Glomerular endothelial cell (primary cell): ENCODE measurements at regions not wholly inside any gene's neighbourhood (a gene's known extent, or its start where the extent isn't known, plus 50 kb on each side); places are given as distances from the start of the nearest gene placed in this dataset.

Experiments used
- DNase-seq: peaks from one replicate; pipeline ENCODE4 v3.0.0-alpha.2; 2011; ENCODE audit warnings: low read depth, low spot score; ENCODE audit errors: extremely low read depth

DNA sequence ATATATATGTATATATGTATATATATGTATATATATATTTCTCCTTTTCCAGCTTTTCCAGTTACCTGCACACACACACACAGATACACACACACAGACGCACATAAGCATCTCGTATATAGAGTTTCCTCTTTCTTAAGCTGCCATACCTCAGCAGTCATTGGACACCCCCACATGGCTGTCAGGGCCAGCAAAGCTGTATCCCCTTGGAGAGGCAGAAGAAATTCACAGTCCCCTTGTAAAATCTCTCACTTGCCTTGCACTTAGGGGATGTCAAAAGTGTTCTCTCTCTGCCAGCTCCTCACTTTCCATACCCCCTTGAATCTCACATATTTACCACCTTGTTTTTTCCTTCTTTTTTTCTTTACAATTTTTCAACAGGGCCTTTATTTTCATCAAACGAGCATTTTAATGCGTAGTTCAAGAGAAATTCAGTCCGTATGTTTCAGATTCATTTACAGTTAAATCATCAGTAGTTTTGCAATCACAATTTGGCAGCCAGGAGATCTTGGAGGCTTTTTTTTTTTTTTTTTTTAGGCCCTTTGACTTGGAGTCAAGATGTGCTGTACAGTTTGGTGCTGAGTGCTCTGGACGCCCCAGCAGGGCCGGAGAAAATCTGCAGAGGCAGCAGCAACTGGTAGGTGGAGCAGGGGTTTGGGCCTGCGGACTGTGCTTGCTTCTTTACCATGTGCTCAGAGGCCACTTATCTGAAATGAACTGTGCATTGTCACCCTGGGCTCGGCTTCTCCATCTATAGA lies 244.9 kb upstream of the KLF4 start:
- no peak for DNase-seq

DNA sequence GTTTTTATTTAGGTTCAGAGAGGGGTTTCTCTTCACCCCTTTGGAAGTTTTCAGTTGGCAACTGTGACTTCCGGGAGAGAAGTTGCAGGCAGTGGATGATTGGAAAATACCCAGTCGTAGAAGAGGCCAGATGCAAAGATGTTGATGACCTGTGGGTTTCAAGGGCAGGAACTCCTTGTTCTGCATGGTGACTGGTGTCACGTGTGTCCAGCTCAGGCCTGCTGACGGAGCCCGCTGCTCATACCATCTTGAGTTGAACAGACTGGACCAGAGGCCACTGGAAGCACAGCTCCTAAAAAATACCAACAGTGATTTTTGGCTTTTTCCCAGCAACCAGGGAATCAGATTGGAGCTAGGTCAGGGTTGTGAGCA lies 243.9 kb upstream of the KLF4 start:
- no peak for DNase-seq

DNA sequence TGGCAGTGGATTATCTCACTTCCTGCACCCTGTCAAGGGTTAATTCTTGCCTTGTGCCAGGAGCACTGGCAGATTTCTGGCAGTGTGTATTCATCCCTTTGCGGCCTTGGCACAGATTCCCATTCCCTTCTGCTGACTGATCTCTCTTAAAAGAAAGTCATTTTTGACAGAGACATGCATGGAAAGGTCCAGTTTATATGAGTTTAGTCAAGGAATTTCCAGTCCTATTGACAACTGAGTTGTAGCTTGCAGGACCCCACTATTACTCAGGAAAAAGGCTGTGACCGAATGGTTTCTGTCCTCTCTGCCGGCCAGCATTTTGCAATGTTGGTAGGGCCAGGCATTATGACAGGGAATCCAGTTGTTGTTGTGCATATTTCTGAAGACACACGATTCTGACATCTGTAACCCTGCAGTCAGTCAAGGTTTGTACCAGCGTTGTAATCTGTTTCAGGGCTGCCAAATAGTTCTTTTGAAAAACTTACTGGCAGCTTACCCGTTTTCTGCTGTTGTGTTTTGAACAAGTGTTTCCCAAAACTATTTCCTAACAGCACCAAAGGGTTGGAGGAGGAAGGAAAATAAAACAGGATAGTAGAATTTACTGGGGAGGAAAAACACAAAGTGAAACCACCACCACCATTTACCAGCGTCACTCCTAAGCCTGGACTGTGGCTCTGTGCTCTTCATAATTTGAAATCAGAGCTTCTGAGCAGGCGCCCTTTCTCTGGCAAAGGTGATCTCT lies 243.4 kb upstream of the KLF4 start:
- DNase-seq, result no peak

DNA sequence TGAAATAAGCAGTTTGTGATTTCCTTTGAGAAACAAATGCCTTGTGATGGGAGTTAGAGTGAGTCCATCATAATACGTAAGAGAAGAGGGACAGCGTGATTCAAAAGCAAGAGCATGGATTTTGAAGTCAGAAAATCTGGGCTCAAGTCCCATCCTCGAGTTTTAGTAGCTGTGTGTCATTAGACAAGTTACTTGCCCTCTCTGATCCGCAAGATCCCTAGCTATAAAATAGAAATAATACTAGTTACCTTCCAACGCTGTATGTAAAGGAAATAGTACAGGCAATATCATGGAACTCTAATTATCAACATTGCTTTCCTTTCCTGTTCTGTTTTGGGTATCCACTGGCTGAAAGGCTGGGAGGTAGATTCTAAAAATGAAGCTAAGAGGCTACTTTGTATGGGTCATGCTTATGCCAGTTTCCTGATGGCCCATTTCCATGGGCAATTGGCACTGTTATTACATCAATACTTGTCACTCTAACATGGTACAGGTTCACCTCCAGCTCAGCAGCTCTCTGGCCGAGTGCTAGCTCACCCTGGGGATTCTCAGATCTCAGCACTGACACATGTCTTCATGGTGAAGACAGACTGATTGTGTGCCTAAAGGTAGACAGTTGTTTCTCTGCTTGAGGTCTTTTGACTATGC lies 241.7 kb upstream of the KLF4 start:
- DNase-seq, result no peak

DNA sequence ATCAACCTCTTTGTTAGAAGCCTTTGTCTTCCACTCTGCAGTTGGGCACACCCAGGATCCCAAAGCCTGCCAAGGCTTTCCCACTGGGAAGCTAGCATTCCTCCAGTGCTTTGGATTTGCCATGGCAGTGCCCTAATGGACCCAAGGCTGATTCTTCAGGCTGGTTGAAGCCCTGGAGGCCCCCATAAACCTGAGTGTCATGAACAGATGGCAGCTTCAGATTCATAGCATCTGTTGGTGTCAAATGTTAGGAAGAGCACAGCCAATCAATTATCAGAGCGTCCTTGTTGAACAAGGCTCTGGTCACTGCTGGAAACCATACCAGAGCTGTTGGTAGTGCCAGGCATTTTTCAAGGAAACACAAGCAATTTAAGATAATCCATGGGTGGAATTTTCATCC lies 241.1 kb upstream of the KLF4 start:
- no peak for DNase-seq

DNA sequence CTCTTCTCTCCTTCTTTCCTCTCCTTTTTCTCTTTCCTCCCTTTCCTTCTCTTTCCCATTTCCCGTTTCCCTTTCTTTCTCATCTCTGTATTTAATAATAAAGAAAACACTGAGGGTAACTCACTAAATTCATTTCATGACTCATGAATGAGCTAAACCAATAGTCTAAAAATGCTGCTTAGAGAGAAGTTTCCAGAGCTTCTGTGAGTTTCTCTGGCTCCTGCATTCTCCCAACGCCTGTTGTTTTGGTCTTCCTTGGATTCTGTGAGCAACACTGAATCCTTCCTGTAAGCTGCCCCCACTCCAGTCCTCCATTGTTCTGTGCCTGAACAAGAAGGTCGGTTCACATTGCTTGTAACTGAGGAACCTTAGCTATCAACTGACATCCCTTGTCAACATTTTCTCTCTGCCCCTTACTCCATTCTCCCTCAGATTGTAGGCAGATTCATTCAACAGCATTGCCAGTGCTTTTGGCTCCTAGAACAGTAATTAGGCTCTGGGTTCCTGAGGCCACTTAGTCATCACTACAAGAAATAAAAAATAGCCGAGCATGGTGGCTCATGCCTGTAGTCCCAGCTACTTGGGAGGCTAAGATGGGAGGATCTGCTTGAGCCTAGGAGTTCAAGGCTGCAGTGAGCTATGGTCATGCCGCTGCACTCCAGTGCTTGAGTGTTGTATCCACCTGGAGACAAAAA lies 237.7 kb upstream of the KLF4 start:
- DNase-seq, result no peak

DNA sequence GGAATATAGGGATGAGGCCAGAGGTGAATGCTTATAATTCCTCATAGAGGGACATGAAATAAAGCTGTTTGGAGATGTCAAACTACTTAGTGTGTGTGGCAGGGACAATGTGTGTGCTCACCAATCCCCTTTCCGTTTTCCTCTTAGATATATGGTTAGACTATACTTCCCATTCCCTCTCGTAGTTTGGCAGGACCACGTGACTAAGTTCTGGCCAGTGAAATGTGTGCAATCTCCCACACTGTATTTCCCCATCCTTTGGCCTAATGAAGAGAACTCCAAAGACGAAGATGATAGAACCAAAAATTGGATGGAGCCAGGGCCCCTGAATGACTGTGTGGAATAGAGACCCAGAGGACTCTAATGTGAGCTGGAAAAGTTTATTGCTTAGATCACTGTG lies 233.4 kb upstream of the KLF4 start:
- DNase-seq, result no peak

DNA sequence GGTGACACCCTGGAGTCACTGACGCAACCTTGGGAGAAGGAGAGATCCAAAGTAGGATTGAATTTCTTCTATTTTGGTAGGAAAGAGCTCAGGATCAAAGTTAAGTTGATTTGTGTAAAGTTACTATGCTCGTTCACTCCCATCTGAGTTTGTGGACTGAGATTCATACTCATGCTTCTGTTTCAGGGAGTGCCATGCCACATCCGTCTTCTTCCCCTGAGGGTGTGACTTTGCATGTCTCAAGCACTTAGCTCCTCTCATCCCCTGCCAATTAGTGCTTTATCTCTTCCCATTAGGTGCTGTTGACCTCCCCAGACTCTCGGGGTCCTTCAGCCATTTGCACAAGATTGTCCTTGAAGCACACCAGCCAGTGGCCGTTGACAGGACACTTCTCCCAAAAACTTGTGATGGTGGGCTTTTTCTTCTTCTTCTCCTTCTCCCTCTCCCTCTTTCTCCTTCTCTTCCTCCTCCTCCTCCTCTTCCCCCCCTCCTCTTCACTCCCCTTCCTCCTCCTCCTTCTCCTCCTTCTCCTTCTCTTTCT lies 232.2 kb upstream of the KLF4 start:
- no peak for DNase-seq

DNA sequence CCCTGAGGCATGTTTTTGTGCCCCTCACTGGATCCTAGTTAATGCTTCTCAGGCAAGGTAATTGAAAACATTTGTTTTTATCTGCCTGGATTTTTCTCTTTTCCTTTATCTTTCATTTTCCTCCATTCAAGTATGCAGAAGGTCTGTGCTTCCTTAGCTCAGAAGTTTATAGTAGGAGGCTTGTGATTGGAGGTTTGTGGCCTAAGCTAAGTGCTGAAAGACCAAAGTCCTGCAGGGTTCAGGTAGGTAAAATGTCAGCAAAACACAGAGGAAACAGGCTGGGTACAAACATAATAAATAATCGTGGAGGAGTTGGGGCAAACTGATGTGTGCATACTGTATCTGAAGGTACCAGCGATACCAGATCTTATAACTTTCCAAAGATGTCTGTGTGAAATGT lies 230.9 kb upstream of the KLF4 start:
- no peak for DNase-seq

DNA sequence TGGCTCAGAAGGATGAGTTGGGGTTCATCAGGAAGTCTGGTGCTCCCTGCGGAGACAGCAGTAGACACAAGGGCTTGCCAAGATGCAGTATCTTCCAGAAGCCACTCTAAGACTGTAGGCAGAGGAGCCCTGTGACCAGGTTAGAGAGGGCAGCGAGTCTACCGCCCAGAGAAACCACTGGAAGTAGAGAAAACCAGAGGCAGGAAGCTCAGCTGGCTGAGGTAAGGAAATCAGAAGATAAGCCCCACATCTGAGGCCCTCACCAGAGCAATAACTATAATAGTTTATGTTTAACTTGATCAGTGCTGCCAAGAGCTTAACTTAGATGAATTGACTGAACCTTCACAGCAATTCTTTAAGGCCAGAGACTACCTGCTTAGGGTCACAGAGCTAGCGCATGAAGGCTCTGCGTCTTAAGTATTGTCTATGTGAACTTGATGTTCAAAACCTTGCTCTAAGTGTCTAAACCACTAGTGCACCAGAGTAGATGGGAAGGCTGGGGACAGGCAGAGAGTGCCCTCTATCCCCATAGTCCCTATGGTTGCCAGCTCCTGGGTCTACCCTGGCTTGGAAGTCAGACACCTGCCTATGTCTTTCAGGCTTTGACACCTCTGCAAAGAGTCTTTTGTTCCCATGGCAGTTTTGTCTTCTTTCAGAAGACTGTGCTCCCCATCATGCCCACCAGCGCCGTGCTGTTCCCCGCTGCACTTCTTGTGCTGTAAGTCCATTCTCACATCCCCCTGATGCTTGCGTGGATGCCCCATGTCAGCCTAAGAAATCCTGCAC lies 228.2 kb upstream of the KLF4 start:
- DNase-seq, result no peak

DNA sequence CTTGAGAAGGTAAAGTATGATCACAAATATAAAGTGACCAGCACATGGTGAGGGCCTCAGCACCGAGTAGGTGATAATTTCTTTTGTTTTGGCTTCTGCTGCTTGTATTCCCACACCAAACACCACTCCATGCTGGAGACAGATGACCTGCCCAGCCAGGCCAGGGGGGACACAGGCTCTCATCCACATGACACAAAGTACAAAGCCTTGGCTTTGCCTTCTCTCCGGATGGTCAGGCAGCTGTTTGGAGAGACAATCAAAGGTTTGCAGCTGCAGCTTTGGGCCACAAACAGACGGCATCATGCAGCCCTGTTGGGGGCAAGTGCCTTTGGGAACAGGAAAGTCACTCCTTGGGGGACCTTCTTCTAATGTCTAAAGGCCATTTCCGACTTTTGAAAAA lies 226.2 kb upstream of the KLF4 start:
- DNase-seq, result no peak

DNA sequence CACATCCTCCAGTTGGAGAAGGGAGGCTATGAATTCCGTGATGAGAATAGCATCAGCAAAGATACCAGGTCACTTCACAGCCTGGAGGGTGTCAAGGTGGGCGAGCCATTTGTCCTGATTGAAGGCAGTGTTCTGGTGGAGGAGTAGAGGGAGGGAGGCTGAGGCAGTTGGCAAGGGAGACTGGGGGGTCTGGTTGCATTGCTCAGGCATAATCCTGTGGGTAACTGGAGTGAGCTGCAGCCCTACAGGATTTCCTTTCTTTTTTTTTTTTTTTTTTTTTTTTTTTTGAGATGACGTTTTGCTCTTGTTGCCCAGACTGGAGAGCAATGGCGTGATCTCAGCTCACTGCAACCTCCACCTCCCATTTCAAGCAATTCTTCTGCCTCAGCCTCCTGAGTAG lies 223.9 kb upstream of the KLF4 start:
- no peak for DNase-seq

DNA sequence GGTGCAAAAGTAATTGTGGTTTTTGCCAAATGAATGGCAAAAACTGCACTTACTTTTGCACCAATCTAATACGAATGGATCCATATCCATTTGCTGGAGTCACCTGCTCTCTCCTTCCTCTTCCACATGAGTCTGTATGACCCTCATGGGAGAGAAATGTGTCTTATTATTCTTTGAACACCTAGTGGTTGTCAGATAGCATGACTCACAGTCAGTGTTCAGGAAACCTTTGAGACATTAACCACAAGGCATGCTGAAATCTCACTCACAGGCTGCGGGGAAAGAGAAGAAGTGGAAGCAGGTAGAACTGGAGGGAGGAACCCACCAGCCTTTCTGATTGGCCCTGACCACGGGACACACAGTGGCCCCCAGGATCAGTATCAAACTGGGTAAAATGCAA lies 222.8 kb upstream of the KLF4 start:
- DNase-seq, result no peak

DNA sequence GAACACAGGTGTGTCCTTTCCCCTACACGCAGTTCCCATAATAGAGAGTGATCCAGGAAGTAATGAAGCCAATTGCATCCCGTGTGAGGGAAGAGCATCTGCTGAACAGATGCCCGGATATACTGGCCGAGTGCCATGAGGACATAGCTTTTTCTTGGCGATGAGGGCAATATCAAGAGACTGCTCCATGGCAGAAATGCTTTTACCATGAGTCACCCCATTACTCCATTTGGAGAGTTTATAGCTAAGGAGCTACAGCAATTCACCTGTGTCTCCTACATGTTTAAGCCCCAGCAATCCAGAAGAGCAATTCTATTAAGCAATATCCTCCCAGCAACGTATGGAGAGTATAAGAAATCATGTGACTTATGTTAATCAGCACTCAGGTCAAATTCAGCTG lies 222.0 kb upstream of the KLF4 start:
- peak; percentile 76 for DNase-seq

DNA sequence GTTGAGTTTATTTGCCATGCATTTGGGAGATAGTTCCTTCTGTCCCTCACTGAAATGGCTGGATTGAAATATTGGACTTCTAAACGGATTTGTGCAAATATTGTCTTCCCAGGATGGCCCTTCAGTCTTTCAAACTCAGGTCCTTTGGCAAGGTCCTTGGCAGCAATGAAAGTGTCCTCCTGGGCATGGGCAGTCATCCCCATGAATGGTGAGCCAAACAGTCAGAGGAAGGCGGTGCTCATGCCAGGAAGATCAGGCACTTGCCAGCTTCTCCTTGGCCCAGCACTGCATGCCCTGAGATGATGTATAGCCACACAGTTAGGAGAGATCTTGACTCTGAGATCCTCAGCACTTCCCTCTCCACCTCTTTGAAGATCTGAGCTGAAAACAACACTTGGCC lies 221.4 kb upstream of the KLF4 start:
- DNase-seq, result no peak

DNA sequence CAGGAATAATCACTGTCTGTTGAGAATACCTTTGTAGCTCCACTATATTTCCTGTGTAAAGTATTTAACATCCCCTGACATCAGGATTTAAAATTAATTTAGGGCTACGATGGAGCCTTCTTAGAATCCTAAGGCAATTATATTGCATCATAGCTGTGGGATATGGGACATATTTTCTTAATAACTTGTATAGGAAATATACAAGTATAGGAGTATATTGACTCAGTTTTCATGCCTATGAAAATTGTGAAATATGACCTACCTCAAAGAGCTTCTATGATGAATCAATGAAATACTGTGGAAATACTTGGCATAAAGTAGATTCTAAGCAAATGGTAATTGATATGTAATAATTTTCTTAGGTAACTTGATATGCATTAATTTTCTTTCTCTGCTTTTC lies 221.0 kb upstream of the KLF4 start:
- DNase-seq, result no peak

DNA sequence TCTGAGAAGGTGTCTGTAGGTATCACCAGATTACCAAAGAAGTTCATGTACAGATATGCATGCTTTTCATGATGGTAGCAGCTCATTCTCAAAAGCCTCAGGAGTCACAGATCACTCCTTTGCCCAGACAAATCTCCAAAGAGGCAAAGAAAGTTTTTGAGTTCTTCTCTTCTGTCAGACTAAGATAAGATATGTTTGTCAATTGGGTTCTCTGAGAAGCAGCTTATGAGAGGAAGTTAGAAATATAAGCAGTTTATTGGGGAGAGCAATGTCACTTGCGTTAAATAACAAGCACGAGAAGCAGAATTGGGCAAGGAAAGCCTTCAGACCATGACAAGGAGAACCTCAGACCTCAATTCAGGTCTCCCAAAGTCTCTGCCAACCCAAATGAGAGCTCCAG lies 219.2 kb upstream of the KLF4 start:
- no peak for DNase-seq

DNA sequence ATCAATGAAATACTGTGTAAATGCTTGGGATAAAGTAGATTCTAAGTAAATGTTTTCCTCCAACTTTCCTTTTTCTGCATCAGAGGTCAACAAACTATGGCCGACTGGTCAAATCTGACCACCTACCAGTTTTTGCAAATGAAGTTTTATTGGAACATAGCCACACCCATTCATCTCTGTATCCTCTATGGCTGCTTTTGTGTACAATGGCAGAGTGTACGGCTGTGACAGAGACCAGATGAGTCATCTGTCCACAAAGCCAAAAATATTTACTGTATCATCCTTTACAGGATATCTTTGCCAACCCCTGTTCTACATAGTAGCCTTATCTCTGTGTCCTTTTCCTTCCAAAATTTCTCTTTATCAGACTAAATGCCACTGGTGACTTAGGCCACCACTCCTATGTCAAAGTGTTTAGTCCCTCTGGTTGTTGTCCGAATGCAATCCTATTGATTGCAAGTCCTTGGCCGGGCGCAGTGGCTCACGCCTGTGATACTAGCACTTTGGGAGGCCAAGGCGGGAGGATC lies 218.4 kb upstream of the KLF4 start:
- DNase-seq, result no peak

DNA sequence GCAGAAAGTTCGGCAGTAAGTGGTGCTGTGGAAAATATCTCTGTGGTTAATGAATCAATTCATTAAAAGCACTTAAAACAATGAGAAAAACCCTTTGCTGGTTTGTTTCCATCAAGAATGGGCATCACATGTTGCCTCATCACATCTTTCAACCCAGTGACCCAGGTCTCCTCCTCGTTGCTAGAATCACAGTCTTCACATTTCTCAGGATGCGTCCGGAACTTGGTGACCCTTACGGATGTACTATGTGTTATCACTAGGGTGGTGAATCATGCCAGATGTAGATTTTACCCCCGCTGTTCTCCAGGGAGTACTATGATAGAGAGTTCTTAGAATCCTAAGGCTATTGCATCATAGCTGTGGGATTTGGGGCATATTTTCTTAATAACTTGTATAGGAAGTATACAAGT lies 217.9 kb upstream of the KLF4 start:
- no peak for DNase-seq

DNA sequence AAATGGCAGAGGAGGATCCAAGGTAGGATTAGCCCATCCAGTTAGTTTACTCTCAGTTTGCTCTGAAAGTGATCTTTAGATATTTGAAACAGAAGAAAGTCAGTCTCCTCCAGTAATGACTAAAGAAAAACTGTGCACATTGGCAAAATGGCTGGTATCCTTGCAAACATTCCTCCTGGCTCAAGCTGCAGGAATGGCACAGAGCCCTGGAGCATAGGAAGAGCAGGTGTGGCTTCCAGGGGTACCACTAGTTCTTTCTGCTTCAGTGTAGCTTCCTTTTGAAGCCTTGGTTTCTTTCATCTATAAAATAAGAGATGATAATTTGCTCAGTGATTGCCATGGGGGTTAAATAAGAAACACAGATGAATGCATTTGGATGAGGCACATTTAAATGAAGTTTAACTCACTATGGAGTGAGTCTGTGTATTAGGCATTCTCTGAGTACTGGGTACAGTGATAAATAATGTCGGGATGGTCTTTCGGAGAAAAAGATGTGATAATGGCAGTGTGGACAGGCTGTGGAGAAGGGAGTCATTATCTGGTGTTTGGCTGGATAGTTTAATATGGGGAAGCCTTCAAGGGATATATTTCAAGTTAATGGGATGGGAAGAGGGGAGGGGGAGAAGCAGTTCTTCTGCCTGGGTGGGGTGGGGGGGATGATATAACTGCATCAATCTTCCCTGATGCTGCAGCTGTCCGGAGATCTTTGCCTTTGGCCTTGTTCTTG lies 217.3 kb upstream of the KLF4 start:
- DNase-seq, result no peak
